ENCODE measurements at regions not wholly inside any gene's neighbourhood (a gene's known extent, or its start where the extent isn't known, plus 50 kb on each side); places are given as distances from the start of the nearest gene placed in this dataset.
"Not testable (repeated sequence)": the region's sequence is repeated elsewhere in the genome, so short reads cannot be mapped to it uniquely, and the experiment has no call there.

GRCh38 chr9:74036549-74037231, 460.4 kb upstream of the RORB start:
- DNase-seq, result peak; percentile 1

DNA sequence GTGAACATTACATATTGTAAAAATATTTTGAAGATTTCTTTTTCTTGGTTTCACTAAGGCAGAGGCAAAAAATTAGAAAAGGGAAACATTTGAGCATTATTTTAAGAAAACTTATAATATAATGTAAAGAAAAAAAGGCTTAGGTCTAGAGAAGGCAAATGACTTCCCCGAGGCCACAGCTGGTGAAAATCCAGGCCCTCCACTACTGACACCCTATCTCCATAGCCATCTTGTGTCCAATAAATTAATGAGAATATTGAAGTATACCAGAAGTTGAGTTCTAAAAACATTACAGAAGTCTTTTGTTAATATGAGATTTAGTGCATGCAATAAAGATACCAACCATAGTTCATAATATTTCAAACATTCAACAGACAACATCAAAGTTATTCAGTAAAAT, 459.9 kb upstream of the RORB start:
- no peak for DNase-seq

DNA sequence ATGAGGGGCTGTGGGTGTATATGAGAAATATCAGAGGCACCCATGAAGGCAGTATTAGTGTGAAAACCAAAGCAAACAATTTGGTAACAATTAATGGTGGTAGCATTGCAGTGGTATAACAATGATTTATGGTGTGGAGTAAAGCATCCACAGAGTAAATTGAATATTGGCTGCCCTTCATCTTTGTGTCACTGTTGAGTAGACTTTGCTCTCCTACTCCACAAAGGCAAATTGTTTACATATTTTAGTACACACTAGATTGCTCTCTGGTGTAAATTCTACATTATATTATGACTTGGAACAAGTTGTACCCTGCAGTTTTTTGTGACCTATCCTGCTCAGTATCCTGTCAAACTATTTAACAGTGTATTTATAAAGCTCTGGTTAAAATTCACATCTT, 455.5 kb upstream of the RORB start:
- no peak for DNase-seq

DNA sequence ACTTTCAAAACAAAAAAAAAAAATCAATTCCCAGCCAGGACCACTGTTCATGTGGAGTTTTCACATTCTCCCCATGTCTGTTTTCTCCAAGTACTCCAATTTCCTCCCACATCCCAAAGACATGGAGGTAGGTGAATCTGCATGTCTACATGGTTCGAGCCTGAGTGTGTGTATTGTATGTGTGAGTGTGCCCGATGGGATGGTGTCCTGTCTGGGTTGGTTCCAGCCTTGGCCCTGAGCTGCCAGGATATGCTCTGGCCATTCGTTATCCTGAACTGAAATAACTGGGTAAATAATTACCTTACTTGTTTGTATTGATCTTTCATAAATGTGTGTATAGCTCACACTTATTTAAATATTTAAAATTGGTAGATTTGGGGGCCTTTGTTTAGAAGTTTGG, 452.3 kb upstream of the RORB start:
- no peak for DNase-seq

DNA sequence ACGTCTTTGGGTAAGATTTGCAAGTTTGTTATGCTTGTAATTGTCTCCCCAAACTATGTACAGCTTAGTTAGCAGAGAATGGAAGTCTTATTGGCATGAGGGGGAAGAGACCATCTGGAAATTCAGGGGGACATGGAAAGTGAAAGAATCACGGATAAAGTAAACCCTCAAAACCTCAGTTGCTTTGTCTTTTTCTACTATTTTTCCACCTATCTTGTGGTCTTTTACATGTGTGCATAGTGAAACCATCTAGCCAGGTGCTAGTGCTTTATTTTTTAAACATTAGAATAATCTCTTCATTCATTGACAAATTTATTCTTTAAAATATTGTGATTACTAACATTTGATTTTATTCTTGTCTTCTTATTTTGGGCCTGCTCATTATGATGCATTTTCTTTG, 441.1 kb upstream of the RORB start:
- no peak for DNase-seq

DNA sequence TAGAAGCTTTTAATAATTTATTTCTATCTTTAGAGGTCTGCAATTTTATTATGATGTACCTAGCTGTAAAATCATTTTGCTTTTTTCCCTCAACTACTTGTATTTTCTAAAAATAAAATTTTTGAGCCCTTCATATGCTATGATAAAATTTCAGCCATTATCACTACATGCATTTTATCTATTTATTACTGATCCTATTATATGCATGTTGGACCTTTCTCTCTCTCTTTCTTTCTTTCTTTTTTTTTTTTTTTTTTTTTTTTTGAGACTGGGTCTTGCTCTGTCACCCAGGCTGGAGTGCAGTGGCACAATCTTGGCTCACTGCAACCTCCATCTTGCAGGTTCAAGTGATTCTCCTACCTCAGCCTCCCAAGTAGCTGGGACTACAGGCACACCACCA, 440.1 kb upstream of the RORB start:
- not testable (repeated sequence) for DNase-seq

GRCh38 chr9:74064702-74065101, 432.4 kb upstream of the RORB start:
- DNase-seq, result no peak

- DNase-seq, result no peak
These were observed 431.0 kb upstream of the RORB start for GRCh38 chr9:74066128-74066527.

DNA sequence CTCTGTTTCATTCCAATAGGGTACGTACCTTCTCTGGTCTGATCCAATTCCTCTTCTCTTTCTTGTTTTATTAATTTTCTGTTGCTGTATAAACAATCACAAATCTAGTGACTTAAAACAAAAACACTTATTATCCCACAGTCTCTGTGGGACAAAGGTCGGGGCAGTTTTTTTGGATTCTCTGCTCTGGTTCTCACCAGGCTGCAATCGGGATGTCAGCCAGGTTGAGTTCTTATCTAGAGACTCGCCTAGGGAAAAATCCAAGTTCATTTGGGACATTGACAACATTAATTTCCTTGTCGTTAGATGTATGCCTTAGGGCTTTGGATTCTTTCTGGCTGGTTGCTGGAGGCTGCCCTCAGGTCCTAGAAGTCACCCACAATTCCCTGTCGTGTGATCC, 430.5 kb upstream of the RORB start:
- DNase-seq, result no peak

DNA sequence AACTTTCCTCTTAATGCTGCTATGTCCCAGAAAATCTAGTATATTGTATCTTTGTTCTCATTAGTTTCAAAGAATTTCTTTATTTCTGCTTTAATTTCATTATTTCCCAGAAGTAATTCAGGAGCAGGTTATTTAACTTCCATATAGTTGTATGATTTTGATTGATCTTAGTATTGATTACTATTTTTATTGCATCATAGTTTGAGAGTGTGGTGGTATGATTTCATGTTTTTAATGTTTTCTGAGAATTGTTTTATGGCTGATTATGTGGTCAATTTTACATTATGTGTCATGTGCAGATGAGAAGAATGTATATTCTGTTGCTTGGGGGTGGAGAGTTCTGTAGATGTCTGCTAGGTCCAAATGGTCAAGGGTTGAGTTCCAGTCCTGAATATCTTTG, 425.6 kb upstream of the RORB start:
- DNase-seq, result no peak

DNA sequence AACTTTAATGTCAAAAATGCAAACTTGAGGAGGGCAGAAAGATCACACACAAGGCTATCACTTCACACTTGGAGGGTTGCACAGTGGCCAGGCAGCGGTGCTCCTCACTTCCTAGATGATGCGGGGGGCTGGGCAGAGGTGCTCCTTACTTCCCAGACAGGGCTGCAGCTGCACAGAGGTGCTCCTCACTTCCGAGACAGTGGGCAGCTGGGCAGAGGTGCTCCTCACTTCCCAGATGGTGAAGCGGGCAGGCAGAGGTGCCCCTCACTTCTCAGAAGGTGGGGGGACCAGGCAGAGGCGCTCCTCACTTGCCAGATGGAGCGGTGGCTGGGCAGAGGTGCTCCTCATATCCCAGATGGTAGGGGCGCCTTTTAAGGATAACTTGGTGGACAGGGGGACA, 423.2 kb upstream of the RORB start:
- no peak for DNase-seq

- DNase-seq, result peak; percentile 15
These were observed 418.5 kb upstream of the RORB start for GRCh38 chr9:74078647-74079046.

- DNase-seq, result not testable (repeated sequence)
These were observed 416.5 kb upstream of the RORB start for GRCh38 chr9:74080652-74081051.

- no peak for DNase-seq
These were observed 413.3 kb upstream of the RORB start for GRCh38 chr9:74083681-74084433.

GRCh38 chr9:74085384-74086037, 411.6 kb upstream of the RORB start:
- DNase-seq, result not testable (repeated sequence)

DNA sequence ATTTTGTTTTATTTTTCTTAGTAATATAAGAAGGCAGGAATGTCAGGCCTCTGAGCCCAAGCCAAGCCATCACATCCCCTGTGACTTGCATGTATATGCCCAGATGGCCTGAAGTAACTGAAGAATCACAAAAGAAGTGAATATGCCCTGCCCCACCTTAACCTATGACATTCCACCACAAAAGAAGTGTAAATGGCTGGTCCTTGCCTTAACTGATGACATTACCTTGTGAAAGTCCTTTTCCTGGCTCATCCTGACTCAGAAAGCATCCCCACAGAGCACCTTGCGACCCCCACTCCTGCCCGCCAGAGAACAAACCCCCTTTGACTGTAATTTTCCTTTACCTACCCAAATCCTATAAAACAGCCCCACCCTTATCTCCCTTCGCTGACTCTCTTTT, 406.2 kb upstream of the RORB start:
- DNase-seq, result not testable (repeated sequence)

GRCh38 chr9:74092491-74092834, 404.7 kb upstream of the RORB start:
- no peak for DNase-seq

- not testable (repeated sequence) for DNase-seq
These were observed 403.1 kb upstream of the RORB start for GRCh38 chr9:74094037-74094436.

GRCh38 chr9:74094766-74095165, 402.4 kb upstream of the RORB start:
- no peak for DNase-seq

- DNase-seq, result no peak
These were observed 401.2 kb upstream of the RORB start for GRCh38 chr9:74095925-74096324.

- no peak for DNase-seq
These were observed 400.7 kb upstream of the RORB start for GRCh38 chr9:74096420-74096819.

GRCh38 chr9:74100042-74100441, 397.1 kb upstream of the RORB start:
- DNase-seq, result no peak

- DNase-seq, result not testable (repeated sequence)
These were observed 395.0 kb upstream of the RORB start for GRCh38 chr9:74102148-74102547.

- no peak for DNase-seq
These were observed 394.4 kb upstream of the RORB start for GRCh38 chr9:74102702-74103101.
